OCI-LY7 (cell line): ENCODE measurements at regions not wholly inside any gene's neighbourhood (a gene's known extent, or its start where the extent isn't known, plus 50 kb on each side); places are given as distances from the start of the nearest gene placed in this dataset.

Experiments used
- BruUV-seq: library from RNA; stranded (reverse); fragments of 400-500 nt; replicated peaks from 2 replicates; lab custom pipeline; 2021; lab: Mats Ljungman, UMichigan
- CTCF ChIA-PET: fragments of 300-600 bp; sonication (Branson Sonifier 250); formaldehyde crosslinking; loops from one replicate; lab custom pipeline; 2022; ENCODE audit warnings: antibody characterized with exemption; ENCODE audit not compliant: unreplicated experiment; lab: Charles Lee
- POLR2A ChIA-PET: fragments of 300-600 bp; sonication (Branson Sonifier 250); formaldehyde crosslinking; loops from one replicate; lab custom pipeline; 2022; ENCODE audit warnings: antibody characterized with exemption; lab: Charles Lee
- DNase-seq: peaks from one replicate; pipeline ENCODE4 v3.0.0-alpha.2; 2015; ENCODE audit warnings: low spot score
- H2AFZ ChIP-seq: fragments of 200-600 bp; sonication (generic), shearing (Covaris generic); 2 replicates; pipeline ENCODE4 v1.6.1; 2014; ENCODE audit warnings: mild to moderate bottlenecking, antibody characterized with exemption, low read length, moderate library complexity
- H3K27ac ChIP-seq: fragments of 200-600 bp; sonication (generic); 2 replicates; pipeline ENCODE4 v1.5.1; 2014; ENCODE audit warnings: mixed run types, low read depth, mild to moderate bottlenecking, moderate library complexity, low read length, inconsistent platforms; ENCODE audit not compliant: poor library complexity, severe bottlenecking
- H3K36me3 ChIP-seq: fragments of 200-600 bp; sonication (generic); 2 replicates; pipeline ENCODE4 v1.6.1; 2014; ENCODE audit warnings: mild to moderate bottlenecking, antibody characterized with exemption, low read length, moderate library complexity, mixed read lengths; ENCODE audit not compliant: insufficient read depth
- H3K4me1 ChIP-seq: fragments of 200-600 bp; sonication (generic); 2 replicates; pipeline ENCODE4 v1.5.1; 2014; ENCODE audit warnings: mild to moderate bottlenecking, low read length; ENCODE audit not compliant: insufficient read depth, poor library complexity, severe bottlenecking
- H3K4me2 ChIP-seq: fragments of 200-600 bp; sonication (generic); 2 replicates; pipeline ENCODE4 v1.6.1; 2014; ENCODE audit warnings: mild to moderate bottlenecking, low read length
- H3K4me3 ChIP-seq: fragments of 200-600 bp; sonication (generic); 2 replicates; pipeline ENCODE4 v1.5.1; 2014; ENCODE audit warnings: mild to moderate bottlenecking, low read depth, low read length; ENCODE audit not compliant: poor library complexity, severe bottlenecking
- H3K79me2 ChIP-seq: fragments of 200-600 bp; sonication (generic); 2 replicates; pipeline ENCODE4 v1.6.1; 2016; ENCODE audit warnings: low read depth, mild to moderate bottlenecking, low read length, moderate library complexity, mixed read lengths; ENCODE audit not compliant: insufficient read depth
- H3K9me2 ChIP-seq: fragments of 200-600 bp; sonication (generic); 2 replicates; pipeline ENCODE4 v1.6.1; 2016; ENCODE audit warnings: mild to moderate bottlenecking, low read length, mixed read lengths; ENCODE audit not compliant: insufficient read depth
- H3K9me3 ChIP-seq: fragments of 200-600 bp; sonication (generic); 2 replicates; pipeline ENCODE4 v1.6.1; 2014; ENCODE audit warnings: mild to moderate bottlenecking, mixed run types, low read length, mixed read lengths
- H4K20me1 ChIP-seq: fragments of 200-600 bp; sonication (generic); 2 replicates; pipeline ENCODE4 v1.6.1; 2014; ENCODE audit warnings: mild to moderate bottlenecking, antibody characterized with exemption, low read length, moderate library complexity, mixed read lengths; ENCODE audit not compliant: insufficient read depth
- EZH2phosphoT487 ChIP-seq: fragments of 200-600 bp; sonication (generic); IDR thresholded peaks from 2 replicates; pipeline ENCODE4 v1.6.1; 2018; ENCODE audit warnings: low read depth, borderline replicate concordance, mild to moderate bottlenecking, mixed run types, antibody characterized with exemption, low read length, moderate library complexity, mixed read lengths
- intact Hi-C: fragments of 100-400 bp; cut with micrococcal nuclease; formaldehyde crosslinking; loops from one replicate; pipeline ENCODE4 v1.10.0; 2022; ENCODE audit not compliant: unreplicated experiment
- TF ChIP-seq, protein P1 (sequence below): fragments of 200-600 bp; sonication (generic); conservative IDR thresholded peaks from 2 replicates; pipeline ENCODE4 v1.5.1; 2014; ENCODE audit warnings: mild to moderate bottlenecking, antibody characterized with exemption, low read length, moderate library complexity, mixed read lengths

DNA sequence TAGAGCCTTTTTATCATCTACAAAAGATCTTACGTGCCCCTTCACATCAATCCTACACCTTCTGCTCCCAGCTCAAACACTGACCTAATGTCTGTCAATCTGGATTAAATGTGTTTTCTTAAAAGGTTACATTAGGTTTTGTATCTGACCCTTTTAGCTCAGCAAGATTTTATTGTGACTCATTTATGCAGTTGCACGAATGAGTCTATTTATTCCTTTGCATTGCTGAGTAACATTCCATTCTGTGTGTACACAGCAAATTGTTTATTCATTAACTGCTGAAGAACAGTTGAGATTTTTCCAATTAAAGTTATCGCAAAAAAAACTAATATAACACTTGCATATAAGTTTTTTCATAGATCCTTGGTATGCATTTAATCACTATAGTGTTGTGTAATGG lies 253.9 kb upstream of the GPC6 start:
- POLR2A ChIA-PET: no interaction called here
- Histone ChIP-seq H4K20me1 (no peaks in the 10 kb centered on the region), H2AFZ (no peak overlapping the region), H3K9me3 (no peaks in the 10 kb centered on the region), H3K4me3 (no peak overlapping the region), H3K79me2 (no peaks in the 10 kb centered on the region), H3K36me3 (no peaks in the 10 kb centered on the region), H3K4me2 (no peak overlapping the region), H3K27ac (no peak overlapping the region), H3K4me1 (no peaks in the 10 kb centered on the region), H3K9me2 (no peaks in the 10 kb centered on the region)
- CTCF ChIA-PET: no interaction called here
- DNase-seq: no peak
- intact Hi-C loops: no loop called here
- no TSS peak for BruUV-seq
- no peak for TF ChIP-seq EZH2phosphoT487
- TF ChIP-seq, protein P1, sequence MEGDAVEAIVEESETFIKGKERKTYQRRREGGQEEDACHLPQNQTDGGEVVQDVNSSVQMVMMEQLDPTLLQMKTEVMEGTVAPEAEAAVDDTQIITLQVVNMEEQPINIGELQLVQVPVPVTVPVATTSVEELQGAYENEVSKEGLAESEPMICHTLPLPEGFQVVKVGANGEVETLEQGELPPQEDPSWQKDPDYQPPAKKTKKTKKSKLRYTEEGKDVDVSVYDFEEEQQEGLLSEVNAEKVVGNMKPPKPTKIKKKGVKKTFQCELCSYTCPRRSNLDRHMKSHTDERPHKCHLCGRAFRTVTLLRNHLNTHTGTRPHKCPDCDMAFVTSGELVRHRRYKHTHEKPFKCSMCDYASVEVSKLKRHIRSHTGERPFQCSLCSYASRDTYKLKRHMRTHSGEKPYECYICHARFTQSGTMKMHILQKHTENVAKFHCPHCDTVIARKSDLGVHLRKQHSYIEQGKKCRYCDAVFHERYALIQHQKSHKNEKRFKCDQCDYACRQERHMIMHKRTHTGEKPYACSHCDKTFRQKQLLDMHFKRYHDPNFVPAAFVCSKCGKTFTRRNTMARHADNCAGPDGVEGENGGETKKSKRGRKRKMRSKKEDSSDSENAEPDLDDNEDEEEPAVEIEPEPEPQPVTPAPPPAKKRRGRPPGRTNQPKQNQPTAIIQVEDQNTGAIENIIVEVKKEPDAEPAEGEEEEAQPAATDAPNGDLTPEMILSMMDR: no peak

DNA sequence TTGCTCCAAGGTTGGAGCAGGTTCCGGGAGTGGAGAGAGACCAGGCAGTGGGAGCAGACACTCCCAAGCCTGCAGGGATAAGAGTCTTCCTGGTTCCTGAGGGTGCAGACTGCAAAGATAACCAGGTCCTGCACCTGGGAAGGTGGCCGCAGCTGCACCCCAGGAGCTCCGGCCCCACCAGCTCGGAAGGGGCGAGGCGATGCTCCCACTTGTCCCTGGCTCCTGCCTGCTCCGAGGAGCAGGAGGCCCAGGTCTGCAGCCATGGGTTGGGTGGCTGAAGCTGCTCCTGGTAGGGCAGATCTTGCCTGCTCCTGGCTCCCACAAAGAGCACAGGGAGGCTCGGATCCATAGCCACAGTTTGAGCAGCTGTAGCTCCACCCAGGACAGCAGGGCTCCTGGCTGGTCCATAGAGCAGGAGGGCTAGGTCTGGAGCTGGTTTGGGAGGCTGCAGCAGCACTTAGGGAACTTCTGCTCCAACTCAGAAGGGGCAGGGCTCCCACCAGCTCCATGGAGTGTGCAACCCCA lies 251.6 kb upstream of the GPC6 start:
- ChIA-PET CTCF (no interaction called here), POLR2A (interaction anchor here (0.7 kb wide), 1 partner anchor 8 kb away, joined by 4 read pairs; no protein-coding TSS in a partner anchor)
- DNase-seq: no peak
- Histone ChIP-seq H4K20me1 (no peaks in the 10 kb centered on the region), H3K9me2 (no peaks in the 10 kb centered on the region), H3K4me3 (no peak overlapping the region), H3K36me3 (no peaks in the 10 kb centered on the region), H3K27ac (no peak overlapping the region), H2AFZ (no peak overlapping the region), H3K4me1 (no peaks in the 10 kb centered on the region), H3K9me3 (no peaks in the 10 kb centered on the region), H3K79me2 (no peaks in the 10 kb centered on the region), H3K4me2 (no peak overlapping the region)
- no peak for TF ChIP-seq EZH2phosphoT487
- TF ChIP-seq, protein P1: no peak
- intact Hi-C loops: no loop called here
- no TSS peak for BruUV-seq

DNA sequence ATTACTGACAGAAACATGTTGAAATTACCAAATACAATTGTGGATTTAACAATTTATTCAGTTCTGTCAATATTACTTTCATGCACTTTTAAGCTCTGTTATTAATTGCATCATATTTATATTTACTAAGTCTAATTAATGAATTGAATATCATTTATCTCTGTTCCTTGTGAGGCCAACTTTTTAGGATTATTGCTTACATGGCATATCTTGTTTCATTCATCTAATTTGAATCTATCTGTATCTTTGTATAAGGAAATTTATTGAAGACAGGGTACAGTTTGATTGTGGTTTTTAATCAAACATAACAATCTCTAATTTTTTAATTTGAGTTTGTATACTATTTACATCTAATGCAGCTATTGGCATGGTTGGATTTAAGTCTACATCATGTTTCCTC lies 249.9 kb upstream of the GPC6 start:
- intact Hi-C loops: no loop called here
- Histone ChIP-seq H3K36me3 (no peaks in the 10 kb centered on the region), H3K4me2 (no peak overlapping the region), H3K79me2 (no peaks in the 10 kb centered on the region), H2AFZ (no peak overlapping the region), H3K9me3 (no peaks in the 10 kb centered on the region), H3K4me3 (no peak overlapping the region), H3K4me1 (no peaks in the 10 kb centered on the region), H3K27ac (no peak overlapping the region), H3K9me2 (no peaks in the 10 kb centered on the region), H4K20me1 (no peaks in the 10 kb centered on the region)
- TF ChIP-seq, protein P1: no peak
- TF ChIP-seq EZH2phosphoT487: no peak
- POLR2A ChIA-PET: no interaction called here
- no peak for DNase-seq
- no TSS peak for BruUV-seq
- CTCF ChIA-PET: no interaction called here
